ENCODE measurements at regions not wholly inside any gene's neighbourhood (a gene's known extent, or its start where the extent isn't known, plus 50 kb on each side); places are given as distances from the start of the nearest gene placed in this dataset.

DNA sequence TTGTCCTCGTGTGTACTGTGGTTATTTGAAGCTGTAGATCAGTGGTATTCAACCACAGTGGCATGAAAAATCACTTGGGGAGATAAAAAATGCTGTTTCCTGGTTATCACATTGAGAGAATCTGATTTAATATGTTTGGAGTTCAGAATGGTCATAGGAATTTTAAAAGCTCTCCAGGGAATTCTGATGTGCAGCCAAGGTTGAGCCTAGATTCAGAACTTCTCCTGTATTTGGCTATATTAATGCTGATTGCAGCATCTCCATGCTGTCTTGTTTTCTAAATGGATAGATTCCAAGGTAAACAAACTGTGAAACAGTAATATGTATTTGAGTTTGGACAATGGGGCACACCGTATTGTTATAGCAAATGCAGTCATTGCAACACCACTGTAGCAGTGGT lies 982.2 kb upstream of the FBXO33 start:
- TF ChIP-seq EZH2 (IDR thresholded peaks at IDR 0.05; ENCODE audit: low read depth, unreplicated experiment) (no peak), CTCF (conservative IDR thresholded peaks at IDR 0.05; ENCODE audit: low read depth in 2 of 2) (no peak), EZH2phosphoT487 (IDR thresholded peaks at IDR 0.05; ENCODE audit: unreplicated experiment) (no peak), STAT1 (IDR thresholded peaks at IDR 0.05; ENCODE audit: unreplicated experiment) (no peak), POLR2AphosphoS5 (IDR thresholded peaks at IDR 0.05; ENCODE audit: low read depth) (no peak), CREB1 (CRISPR knock-in tag; IDR thresholded peaks at IDR 0.05; ENCODE audit: low read depth) (no peak), ZNF331 (CRISPR knock-in tag; IDR thresholded peaks at IDR 0.05; ENCODE audit: low read depth) (no peak), JUNB (IDR thresholded peaks at IDR 0.05; ENCODE audit: unreplicated experiment) (no peak)
- TF ChIP-seq, protein P1, sequence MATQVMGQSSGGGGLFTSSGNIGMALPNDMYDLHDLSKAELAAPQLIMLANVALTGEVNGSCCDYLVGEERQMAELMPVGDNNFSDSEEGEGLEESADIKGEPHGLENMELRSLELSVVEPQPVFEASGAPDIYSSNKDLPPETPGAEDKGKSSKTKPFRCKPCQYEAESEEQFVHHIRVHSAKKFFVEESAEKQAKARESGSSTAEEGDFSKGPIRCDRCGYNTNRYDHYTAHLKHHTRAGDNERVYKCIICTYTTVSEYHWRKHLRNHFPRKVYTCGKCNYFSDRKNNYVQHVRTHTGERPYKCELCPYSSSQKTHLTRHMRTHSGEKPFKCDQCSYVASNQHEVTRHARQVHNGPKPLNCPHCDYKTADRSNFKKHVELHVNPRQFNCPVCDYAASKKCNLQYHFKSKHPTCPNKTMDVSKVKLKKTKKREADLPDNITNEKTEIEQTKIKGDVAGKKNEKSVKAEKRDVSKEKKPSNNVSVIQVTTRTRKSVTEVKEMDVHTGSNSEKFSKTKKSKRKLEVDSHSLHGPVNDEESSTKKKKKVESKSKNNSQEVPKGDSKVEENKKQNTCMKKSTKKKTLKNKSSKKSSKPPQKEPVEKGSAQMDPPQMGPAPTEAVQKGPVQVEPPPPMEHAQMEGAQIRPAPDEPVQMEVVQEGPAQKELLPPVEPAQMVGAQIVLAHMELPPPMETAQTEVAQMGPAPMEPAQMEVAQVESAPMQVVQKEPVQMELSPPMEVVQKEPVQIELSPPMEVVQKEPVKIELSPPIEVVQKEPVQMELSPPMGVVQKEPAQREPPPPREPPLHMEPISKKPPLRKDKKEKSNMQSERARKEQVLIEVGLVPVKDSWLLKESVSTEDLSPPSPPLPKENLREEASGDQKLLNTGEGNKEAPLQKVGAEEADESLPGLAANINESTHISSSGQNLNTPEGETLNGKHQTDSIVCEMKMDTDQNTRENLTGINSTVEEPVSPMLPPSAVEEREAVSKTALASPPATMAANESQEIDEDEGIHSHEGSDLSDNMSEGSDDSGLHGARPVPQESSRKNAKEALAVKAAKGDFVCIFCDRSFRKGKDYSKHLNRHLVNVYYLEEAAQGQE (IDR thresholded peaks at IDR 0.05; ENCODE audit: unreplicated experiment) = no peak
- TF ChIP-seq, protein P2, sequence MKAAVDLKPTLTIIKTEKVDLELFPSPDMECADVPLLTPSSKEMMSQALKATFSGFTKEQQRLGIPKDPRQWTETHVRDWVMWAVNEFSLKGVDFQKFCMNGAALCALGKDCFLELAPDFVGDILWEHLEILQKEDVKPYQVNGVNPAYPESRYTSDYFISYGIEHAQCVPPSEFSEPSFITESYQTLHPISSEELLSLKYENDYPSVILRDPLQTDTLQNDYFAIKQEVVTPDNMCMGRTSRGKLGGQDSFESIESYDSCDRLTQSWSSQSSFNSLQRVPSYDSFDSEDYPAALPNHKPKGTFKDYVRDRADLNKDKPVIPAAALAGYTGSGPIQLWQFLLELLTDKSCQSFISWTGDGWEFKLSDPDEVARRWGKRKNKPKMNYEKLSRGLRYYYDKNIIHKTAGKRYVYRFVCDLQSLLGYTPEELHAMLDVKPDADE (IDR thresholded peaks at IDR 0.05) = no peak

Data from GM23338 (cell line).